CD4-positive, alpha-beta T cell treated with Interleukin-1 beta for 1 hour (primary cell): ENCODE measurements at regions not wholly inside any gene's neighbourhood (a gene's known extent, or its start where the extent isn't known, plus 50 kb on each side); places are given as distances from the start of the nearest gene placed in this dataset.

Source experiments
- DNase-seq, 2 donors: peaks; one replicate each; pipeline ENCODE4 v3.0.0-alpha.2; 2020 to 2022

- no peak for DNase-seq
Measured at GRCh38 chr15:95538693-95539092, 791.8 kb upstream of the NR2F2 start.

GRCh38 chr15:95541301-95541700 is 789.2 kb upstream of the NR2F2 start:
- DNase-seq, result no peak

DNA sequence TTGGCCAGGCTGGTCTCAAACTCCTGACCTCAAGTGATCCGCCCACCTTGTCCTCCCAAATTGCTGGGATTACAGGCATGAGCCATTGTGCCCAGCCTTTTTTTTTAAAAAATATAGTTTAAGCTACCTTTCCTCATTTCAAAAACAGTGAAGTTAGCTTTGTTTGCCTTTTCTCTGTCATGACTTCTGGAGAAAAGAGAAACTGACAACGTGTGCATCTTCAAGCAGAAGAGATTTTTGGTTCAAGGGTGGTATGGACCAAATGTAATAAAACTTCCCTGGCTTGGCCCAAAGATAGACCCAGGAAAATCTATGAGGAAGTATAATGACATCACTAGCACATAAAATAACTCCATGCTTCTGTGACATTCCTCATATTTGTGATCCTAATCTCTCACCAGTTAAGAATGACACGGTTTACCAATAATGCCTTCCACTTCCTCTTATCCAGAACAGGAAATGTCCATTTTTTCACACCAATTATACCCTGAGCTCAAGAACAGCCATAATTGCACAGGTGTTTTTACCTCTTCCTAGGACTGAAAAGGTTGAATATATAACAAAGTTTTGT is 781.2 kb upstream of the NR2F2 start:
- no peak for DNase-seq

DNA sequence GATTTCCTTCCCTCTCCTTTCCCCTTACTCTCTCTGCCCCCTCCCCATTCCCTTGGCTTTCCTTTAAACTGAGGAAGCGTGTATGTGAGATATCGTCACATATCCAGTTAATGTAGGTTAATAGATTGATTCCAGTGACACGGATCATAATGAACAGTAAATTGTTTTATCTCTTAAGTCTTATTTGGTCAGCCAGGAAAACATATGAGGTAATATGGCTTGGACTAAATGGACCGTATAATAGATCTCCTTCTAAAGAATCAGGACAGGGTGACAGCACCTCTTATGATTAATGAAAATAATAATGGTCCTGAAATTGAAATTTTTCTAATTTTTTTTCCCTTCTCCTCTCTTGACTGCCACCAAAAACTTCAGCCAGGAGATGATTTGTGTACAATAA is 779.8 kb upstream of the NR2F2 start:
- DNase-seq, result no peak

GRCh38 chr15:95556225-95556624 is 774.3 kb upstream of the NR2F2 start:
- no peak for DNase-seq

GRCh38 chr15:95556866-95557225 is 773.7 kb upstream of the NR2F2 start:
- DNase-seq, result no peak

GRCh38 chr15:95557226-95558046 is 773.1 kb upstream of the NR2F2 start:
- no peak for DNase-seq

DNA sequence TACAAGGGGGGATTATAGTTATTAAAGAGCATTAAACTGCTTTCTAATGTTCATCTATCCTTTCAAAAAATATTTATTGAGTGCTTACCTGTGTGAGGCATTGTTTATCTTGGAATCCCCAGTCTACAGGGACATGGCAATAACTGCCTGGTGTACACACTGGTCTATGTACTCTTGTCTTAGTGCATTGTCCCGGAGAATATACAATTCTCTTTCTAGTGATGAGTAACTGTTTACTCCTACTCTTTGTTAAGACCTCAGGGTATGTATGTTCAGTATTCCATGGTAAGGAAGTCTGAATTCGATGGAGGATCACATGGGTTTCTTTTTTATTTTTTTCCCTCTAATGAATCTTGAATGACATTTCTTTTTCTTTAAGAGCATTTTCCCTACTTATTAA is 772.4 kb upstream of the NR2F2 start:
- no peak for DNase-seq

DNA sequence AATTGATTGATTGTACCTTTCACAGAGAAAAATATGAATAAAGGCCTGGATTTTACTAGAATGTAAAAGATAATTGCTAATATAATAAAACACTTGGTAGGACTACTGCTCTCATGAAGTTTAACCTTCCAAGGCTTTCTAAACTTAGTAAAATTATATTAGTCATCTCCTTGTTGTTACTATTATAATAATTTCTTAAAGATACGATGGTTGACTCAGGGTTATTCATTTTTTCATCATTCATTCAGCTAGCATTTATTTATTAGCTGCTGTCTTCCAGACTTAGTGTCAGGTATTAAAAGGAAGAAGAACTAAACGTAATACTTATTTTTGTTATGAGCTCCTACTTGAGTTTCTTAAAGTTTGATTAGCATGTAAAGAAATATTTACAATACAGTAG is 771.6 kb upstream of the NR2F2 start:
- DNase-seq, result no peak

- no peak for DNase-seq
Measured at GRCh38 chr15:95559875-95560394, 770.6 kb upstream of the NR2F2 start.

DNA sequence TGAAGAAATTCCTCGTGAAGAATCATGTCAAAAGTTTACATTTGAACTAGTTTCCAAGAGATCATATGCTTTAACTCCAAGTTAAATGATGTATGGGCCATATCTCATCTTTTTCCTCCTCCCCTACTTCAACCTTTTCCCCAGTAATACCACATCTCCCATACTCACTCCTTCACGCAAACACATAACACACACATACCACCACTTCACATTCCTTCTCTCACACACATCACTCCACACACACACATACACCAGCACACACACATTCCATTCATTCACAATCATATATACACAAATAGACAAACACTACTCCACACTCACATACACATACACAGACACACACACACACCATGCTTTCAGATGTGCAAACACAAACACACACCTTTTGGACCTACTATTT is 769.0 kb upstream of the NR2F2 start:
- no peak for DNase-seq

GRCh38 chr15:95563634-95564033 is 766.9 kb upstream of the NR2F2 start:
- no peak for DNase-seq

DNA sequence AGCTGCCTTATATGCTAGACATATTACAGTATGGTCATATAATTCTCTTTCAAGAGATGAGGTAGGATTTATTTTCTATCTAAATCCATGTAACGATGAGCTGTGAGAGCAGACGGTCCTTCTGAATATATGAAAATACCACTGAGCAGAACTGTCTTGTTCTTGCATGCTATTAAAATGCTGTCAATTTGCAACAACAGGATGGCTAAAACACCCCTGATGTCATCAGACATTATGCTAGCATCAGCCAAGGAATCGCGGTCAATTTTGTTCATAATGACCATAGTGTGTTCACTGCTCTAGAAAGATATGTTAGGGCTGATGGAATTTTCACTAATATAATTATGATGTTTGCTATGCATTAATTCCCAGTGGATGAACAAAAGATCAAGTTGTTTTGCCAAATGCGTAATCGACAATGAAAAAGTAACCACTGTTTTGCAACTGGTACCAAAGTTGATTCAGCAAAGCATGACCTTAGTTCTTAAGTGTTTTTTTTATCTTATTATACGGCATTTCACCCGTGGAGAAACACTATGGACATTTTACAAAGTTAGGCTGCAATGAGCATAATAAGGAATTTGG is 765.4 kb upstream of the NR2F2 start:
- no peak for DNase-seq

DNA sequence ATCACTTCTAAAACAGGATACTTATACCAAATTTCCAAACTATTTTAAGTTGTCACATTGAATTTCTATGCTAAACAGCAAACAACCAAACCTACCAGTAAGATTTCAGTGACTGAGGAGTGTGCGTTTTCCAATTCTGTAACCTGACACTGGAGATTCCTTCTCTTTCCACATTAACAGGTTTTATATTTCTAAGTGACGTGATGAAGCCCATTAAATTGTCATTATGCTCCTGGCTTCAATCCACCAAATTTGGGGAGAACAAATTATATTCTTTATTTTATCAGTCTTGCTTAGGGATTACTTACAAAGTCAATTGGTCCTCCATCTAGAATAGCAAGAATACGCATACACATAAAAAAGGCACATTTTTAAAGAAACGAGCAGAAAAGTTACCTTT is 764.8 kb upstream of the NR2F2 start:
- no peak for DNase-seq

DNA sequence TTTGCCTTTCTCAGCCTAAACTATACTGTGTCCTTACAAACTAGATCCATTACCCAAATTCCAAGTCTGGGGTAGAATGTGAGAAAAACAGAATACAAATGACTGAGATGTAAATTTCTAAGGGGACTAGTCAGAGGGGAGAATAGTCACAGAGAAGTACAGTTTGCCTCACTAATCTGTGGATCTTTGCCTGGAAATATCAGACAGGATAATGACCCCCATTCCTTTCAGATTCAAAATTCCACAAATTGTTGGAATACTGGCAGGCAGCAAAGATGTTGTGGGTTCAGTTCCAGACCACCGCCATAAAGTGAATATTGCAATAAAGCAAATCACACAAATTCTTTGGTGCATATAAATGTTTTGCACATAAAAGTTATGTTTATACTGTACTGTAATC is 762.8 kb upstream of the NR2F2 start:
- no peak for DNase-seq

DNA sequence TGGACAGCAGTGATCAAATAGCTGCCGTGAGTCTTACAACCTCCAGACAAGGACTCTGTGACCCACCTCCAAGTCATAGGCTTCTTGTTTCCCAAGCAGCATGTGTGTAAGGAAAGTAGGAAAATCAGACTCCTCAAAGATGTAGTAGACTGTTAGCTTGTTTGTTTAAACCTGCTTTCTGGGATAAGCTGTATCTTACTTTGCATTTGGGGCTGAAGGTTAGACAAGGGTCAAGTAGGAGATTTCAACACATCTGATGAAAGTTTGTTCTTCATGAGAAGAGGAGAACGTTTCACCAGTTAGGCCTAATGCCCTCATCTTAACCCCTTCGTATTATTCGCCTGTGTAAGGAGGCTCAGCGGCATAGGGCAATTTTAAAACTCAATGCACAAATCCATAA is 756.4 kb upstream of the NR2F2 start:
- DNase-seq, result no peak

GRCh38 chr15:95577927-95578326 is 752.6 kb upstream of the NR2F2 start:
- no peak for DNase-seq

GRCh38 chr15:95580121-95580520 is 750.4 kb upstream of the NR2F2 start:
- no peak for DNase-seq

DNA sequence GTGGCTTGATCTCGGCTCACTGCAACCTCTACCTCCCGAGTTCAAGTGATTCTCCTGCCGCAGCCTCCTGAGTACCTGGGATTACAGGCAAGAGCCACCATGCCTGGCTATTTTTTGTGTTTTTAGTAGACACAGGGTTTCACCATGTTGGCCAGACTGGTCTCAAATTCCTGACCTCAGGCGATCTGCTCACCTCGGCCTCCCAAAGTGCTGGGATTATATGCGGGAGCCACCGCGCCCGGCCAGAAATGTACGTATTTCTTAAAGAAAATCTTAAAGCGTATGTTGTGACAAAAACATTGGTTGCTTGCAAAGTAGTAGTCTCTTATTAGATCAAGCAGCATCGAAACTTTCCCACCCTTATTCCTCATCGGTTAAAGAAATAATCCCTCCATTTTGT is 748.9 kb upstream of the NR2F2 start:
- no peak for DNase-seq

DNA sequence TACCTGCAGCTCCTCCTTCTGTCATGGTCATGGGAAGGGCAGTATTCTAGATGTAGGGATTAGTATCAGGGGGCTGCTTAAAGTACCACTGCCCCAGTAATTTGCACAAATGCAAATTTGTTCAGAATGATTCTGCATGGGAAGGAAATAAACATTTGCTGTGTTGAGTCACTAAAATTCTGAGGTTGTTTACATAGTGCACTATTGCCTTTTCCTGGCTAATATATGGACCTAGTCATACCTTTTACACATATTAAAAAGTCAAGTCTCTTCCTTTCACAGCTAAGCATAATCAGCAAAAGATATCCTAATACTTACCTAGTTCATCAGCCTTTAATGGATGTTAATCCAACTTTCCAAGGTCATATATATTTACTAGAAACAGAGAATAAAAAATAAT is 746.4 kb upstream of the NR2F2 start:
- no peak for DNase-seq

DNA sequence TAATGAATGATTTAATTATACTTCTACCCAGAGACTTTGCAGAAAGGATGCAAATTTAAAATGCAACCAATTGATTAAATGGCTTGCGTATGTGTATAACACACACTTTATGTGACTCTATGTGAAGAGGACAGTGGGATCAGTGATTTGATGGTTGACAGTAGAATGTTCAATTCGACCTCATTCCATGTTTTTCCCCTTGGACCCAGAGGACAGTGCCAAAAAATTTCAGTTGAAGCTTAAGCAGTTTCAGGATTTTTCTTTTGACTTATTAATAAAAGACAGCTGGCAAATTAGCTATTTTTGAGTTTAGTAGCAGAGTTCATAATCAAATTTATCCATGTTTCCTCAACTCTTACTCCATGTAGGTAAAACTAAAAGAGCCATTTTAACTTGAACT is 742.4 kb upstream of the NR2F2 start:
- DNase-seq, result no peak

DNA sequence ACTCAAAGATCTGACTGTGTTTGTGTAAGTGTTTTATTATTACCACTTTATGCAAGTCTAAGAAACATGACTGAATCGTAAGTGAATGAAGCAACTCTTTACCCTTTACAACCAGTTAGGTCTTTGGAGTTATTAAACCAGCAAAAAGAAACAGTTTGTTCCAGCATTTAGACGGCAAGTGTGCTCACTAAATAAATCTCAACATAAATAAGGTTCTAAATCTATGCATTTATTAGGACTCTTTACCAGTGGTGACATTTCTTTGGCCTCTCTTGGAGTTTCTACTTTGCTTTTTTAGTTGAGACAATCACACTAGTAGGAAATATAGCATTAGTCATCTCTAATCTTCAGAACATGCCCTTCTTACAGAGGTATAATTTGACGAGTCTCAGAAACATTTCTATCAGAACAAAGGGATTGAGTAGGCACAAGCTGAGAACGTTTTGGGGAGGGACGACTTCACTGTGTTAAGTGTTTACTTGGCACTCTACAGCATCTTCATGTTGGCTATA is 739.9 kb upstream of the NR2F2 start:
- DNase-seq, result no peak

GRCh38 chr15:95591270-95591669 is 739.2 kb upstream of the NR2F2 start:
- DNase-seq, result no peak

- DNase-seq, result no peak
Measured at GRCh38 chr15:95591886-95592285, 738.6 kb upstream of the NR2F2 start.
